Smooth muscle cell (in vitro differentiated cells): ENCODE measurements at regions not wholly inside any gene's neighbourhood (a gene's known extent, or its start where the extent isn't known, plus 50 kb on each side); places are given as distances from the start of the nearest gene placed in this dataset.

Experiments used
- DNase-seq: peaks from one replicate; lab custom pipeline; 2025; ENCODE audit not compliant: unreplicated experiment; lab: John Stamatoyannopoulos, UW
- H2AFZ ChIP-seq: fragments of 200-600 bp; sonication (generic); 2 replicates; pipeline ENCODE4 v1.6.0; 2016; ENCODE audit warnings: antibody characterized with exemption, low read depth, mild to moderate bottlenecking
- H3F3A ChIP-seq: fragments of 200-600 bp; sonication (generic); 2 replicates; pipeline ENCODE4 v1.6.0; 2017; ENCODE audit warnings: antibody characterized with exemption, low read depth
- H3K27ac ChIP-seq: fragments of 200-600 bp; sonication (generic); 2 replicates; pipeline ENCODE4 v1.5.1; 2016; ENCODE audit warnings: low read depth, mild to moderate bottlenecking
- H3K27me3 ChIP-seq: fragments of 200-600 bp; sonication (generic); 2 replicates; pipeline ENCODE4 v1.6.1; 2016; ENCODE audit warnings: low read depth, mild to moderate bottlenecking
- H3K36me3 ChIP-seq: fragments of 200-600 bp; sonication (generic); 2 replicates; pipeline ENCODE4 v1.5.1; 2016; ENCODE audit warnings: low read depth
- H3K4me1 ChIP-seq: fragments of 200-600 bp; sonication (generic); 2 replicates; pipeline ENCODE4 v1.5.1; 2016; ENCODE audit warnings: low read depth
- H3K4me2 ChIP-seq: fragments of 200-600 bp; sonication (generic); 2 replicates; pipeline ENCODE4 v1.6.0; 2016; ENCODE audit warnings: mild to moderate bottlenecking
- H3K4me3 ChIP-seq: fragments of 200-600 bp; sonication (generic); 2 replicates; pipeline ENCODE4 v1.5.1; 2016; ENCODE audit warnings: mild to moderate bottlenecking
- H3K79me2 ChIP-seq: fragments of 200-600 bp; sonication (generic); 2 replicates; pipeline ENCODE4 v1.6.0; 2016; ENCODE audit warnings: low read depth, mild to moderate bottlenecking
- H3K9ac ChIP-seq: fragments of 200-600 bp; sonication (generic); 2 replicates; pipeline ENCODE4 v1.6.0; 2016; ENCODE audit warnings: low read depth
- H3K9me3 ChIP-seq: fragments of 200-600 bp; sonication (generic); replicated peaks from 2 replicates; pipeline ENCODE4 v1.5.1; 2016; ENCODE audit warnings: low read depth
- H4K20me1 ChIP-seq: fragments of 200-600 bp; sonication (generic); 2 replicates; pipeline ENCODE4 v1.6.0; 2016; ENCODE audit warnings: low read depth
- CTCF ChIP-seq: fragments of 200-600 bp; sonication (generic); IDR thresholded peaks from 2 replicates; pipeline ENCODE4 v1.5.1; 2017; ENCODE audit warnings: borderline replicate concordance, mild to moderate bottlenecking, antibody characterized with exemption; ENCODE audit not compliant: insufficient read depth, poor library complexity, severe bottlenecking
- WGBS: methylation state at CpG from one replicate; pipeline ENCODE4 v1.1.7; 2016; ENCODE audit warnings: low lambda C conversion rate; 5-methylcytosine and 5-hydroxymethylcytosine counted together

- H2AFZ ChIP-seq = no peak overlapping the region
- H3K4me2 ChIP-seq = no peak overlapping the region
- TF ChIP-seq CTCF = no peak
- no peak overlapping the region for H3K9ac ChIP-seq
- H3K4me1 ChIP-seq = peaks cover 24% of the 10 kb centered on the region
- DNase-seq = no peak
- no peaks in the 10 kb centered on the region for H3K36me3 ChIP-seq
- no peaks in the 10 kb centered on the region for H3K79me2 ChIP-seq
- H3K4me3 ChIP-seq = no peak overlapping the region
- H4K20me1 ChIP-seq = no peaks in the 10 kb centered on the region
- no peaks in the 10 kb centered on the region for H3K27me3 ChIP-seq
- 100% methylated on average over 5 of the region's 5 CpGs for WGBS
- H3K27ac ChIP-seq = no peak overlapping the region
- peaks cover 4% of the 10 kb centered on the region for H3F3A ChIP-seq
- no peaks in the 10 kb centered on the region for H3K9me3 ChIP-seq
Observed at GRCh38 chr12:14280921-14281320, 84.6 kb upstream of the ATF7IP start.

- Histone ChIP-seq H3K4me3 (no peak overlapping the region), H3K36me3 (no peaks in the 10 kb centered on the region), H3K27ac (no peak overlapping the region), H3K27me3 (no peaks in the 10 kb centered on the region), H3K9ac (no peak overlapping the region), H2AFZ (no peak overlapping the region), H3K79me2 (no peaks in the 10 kb centered on the region), H3F3A (peaks cover 4% of the 10 kb centered on the region), H4K20me1 (no peaks in the 10 kb centered on the region), H3K4me1 (peaks cover 24% of the 10 kb centered on the region), H3K4me2 (no peak overlapping the region), H3K9me3 (no peaks in the 10 kb centered on the region)
- DNase-seq = no peak
- no peak for TF ChIP-seq CTCF
- WGBS = 96% methylated on average over 2 of the region's 2 CpGs
Observed at GRCh38 chr12:14281539-14281938, 83.9 kb upstream of the ATF7IP start.

GRCh38 chr12:14283489-14284144, 81.9 kb upstream of the ATF7IP start:
- Histone ChIP-seq H4K20me1 (no peaks in the 10 kb centered on the region), H3K4me2 (peak overlapping the region; percentile 48), H3K27ac (peak overlapping the region; percentile 35), H3K36me3 (no peaks in the 10 kb centered on the region), H3K9ac (no peak overlapping the region), H3K9me3 (no peaks in the 10 kb centered on the region), H2AFZ (peak overlapping the region; percentile 100), H3K4me1 (peaks cover 24% of the 10 kb centered on the region), H3K4me3 (no peak overlapping the region), H3K27me3 (no peaks in the 10 kb centered on the region), H3K79me2 (no peaks in the 10 kb centered on the region), H3F3A (peaks cover 4% of the 10 kb centered on the region)
- 49% methylated on average over 6 of the region's 6 CpGs for WGBS
- no peak for DNase-seq
- TF ChIP-seq CTCF = no peak

GRCh38 chr12:14284184-14284722, 81.2 kb upstream of the ATF7IP start:
- Histone ChIP-seq H3F3A (peaks cover 4% of the 10 kb centered on the region), H3K4me3 (no peak overlapping the region), H3K79me2 (no peaks in the 10 kb centered on the region), H3K36me3 (no peaks in the 10 kb centered on the region), H3K4me2 (peak overlapping the region; percentile 48), H3K27ac (peak overlapping the region; percentile 35), H3K9me3 (peaks cover under 1% of the 10 kb centered on the region), H4K20me1 (no peaks in the 10 kb centered on the region), H3K27me3 (no peaks in the 10 kb centered on the region), H3K4me1 (peaks cover 24% of the 10 kb centered on the region), H3K9ac (no peak overlapping the region), H2AFZ (peak overlapping the region; percentile 100)
- TF ChIP-seq CTCF = no peak
- DNase-seq = no peak
- 64% methylated on average over 7 of the region's 7 CpGs for WGBS
